CD14-positive monocyte (primary cell): ENCODE measurements at regions not wholly inside any gene's neighbourhood (a gene's known extent, or its start where the extent isn't known, plus 50 kb on each side); places are given as distances from the start of the nearest gene placed in this dataset.

Source experiments
- DNase-seq, 3 donors: peaks; one replicate each; pipeline ENCODE4 v3.0.0-alpha.2; 2011 to 2022
- H2AFZ ChIP-seq: 2 replicates; pipeline ENCODE4 v1.6.0; 2012; ENCODE audit warnings: mild to moderate bottlenecking, low read depth, low read length, inconsistent platforms; ENCODE audit not compliant: insufficient read depth, poor library complexity, severe bottlenecking
- H3K27ac ChIP-seq, 2 donors: 1 replicate in 1 of 2; 2 replicates in 1 of 2; pipeline ENCODE4 v1.5.1; 2012 to 2013; ENCODE audit warnings: low read length in 2 of 2, control low read depth in 1 of 2, inconsistent platforms in 1 of 2, low read depth in 1 of 2, mild to moderate bottlenecking in 1 of 2
- H3K27me3 ChIP-seq, 2 donors: one replicate each; pipeline versions ENCODE4 v1.6.0 to v1.6.1; 2011 to 2013; ENCODE audit warnings: low read length in 2 of 2; ENCODE audit not compliant: control insufficient read depth in 2 of 2, insufficient read depth in 2 of 2
- H3K36me3 ChIP-seq, 2 donors: replicated peaks in 1 of 2; 1 replicate in 1 of 2; 2 replicates in 1 of 2; pipeline versions ENCODE4 v1.5.1 to v1.6.1; 2012 to 2013; ENCODE audit warnings: low read length in 2 of 2, control low read depth in 1 of 2, inconsistent platforms in 1 of 2, mild to moderate bottlenecking in 1 of 2; ENCODE audit not compliant: insufficient read depth in 2 of 2, control insufficient read depth in 1 of 2
- H3K4me1 ChIP-seq, 2 donors: 1 replicate in 1 of 2; 2 replicates in 1 of 2; pipeline versions ENCODE4 v1.5.1 to v1.6.1; 2012 to 2013; ENCODE audit warnings: low read length in 2 of 2, control low read depth in 1 of 2, inconsistent platforms in 1 of 2, mild to moderate bottlenecking in 1 of 2, moderate library complexity in 1 of 2; ENCODE audit not compliant: insufficient read depth in 2 of 2, control insufficient read depth in 1 of 2
- H3K4me2 ChIP-seq: replicated peaks from 2 replicates; pipeline ENCODE3; 2012; ENCODE audit warnings: low read length, moderate library complexity, mild to moderate bottlenecking; ENCODE audit not compliant: poor library complexity, severe bottlenecking; ENCODE audit errors: extremely low read depth
- H3K4me3 ChIP-seq, 3 experiments: fragments of 200-600 bp in 1 of 3; sonication (generic) in 1 of 3; replicated peaks in 1 of 3; 1 replicate in 2 of 3; 2 replicates in 1 of 3; pipeline ENCODE4 v1.5.1; 2011 to 2013; ENCODE audit warnings: low read length in 3 of 3, mild to moderate bottlenecking in 3 of 3, control low read depth in 2 of 3, low read depth in 2 of 3, inconsistent platforms in 1 of 3, moderate library complexity in 1 of 3
- H3K79me2 ChIP-seq: 2 replicates; pipeline ENCODE4 v1.6.0; 2012; ENCODE audit warnings: mild to moderate bottlenecking, control low read depth, inconsistent platforms, low read length, moderate library complexity; ENCODE audit not compliant: insufficient read depth
- H3K9ac ChIP-seq: 2 replicates; pipeline ENCODE4 v1.6.0; 2017; ENCODE audit warnings: low read length, mild to moderate bottlenecking; ENCODE audit not compliant: insufficient read depth, poor library complexity, severe bottlenecking
- H3K9me3 ChIP-seq, 2 donors: replicated peaks in 1 of 2; 1 replicate in 1 of 2; 2 replicates in 1 of 2; pipeline versions ENCODE4 v1.5.1 to v1.6.1; 2012 to 2013; ENCODE audit warnings: low read length in 2 of 2, control low read depth in 1 of 2; ENCODE audit not compliant: control insufficient read depth in 1 of 2, insufficient read depth in 1 of 2
- H4K20me1 ChIP-seq: 2 replicates; pipeline ENCODE4 v1.6.0; 2012; ENCODE audit warnings: mild to moderate bottlenecking, low read length, control low read depth, moderate library complexity; ENCODE audit not compliant: insufficient read depth
- H3K27ac Mint-ChIP-seq, 7 donors: one replicate each; pipeline ENCODE4 v1.8.0; 2020; ENCODE audit warnings: mild to moderate bottlenecking in 7 of 7, mixed read lengths in 7 of 7, moderate library complexity in 6 of 7, inconsistent platforms in 2 of 7
- H3K27me3 Mint-ChIP-seq, 3 donors: one replicate each; pipeline ENCODE4 v1.8.0; 2021 to 2022; ENCODE audit warnings: low read depth in 3 of 3, mild to moderate bottlenecking in 3 of 3, mixed read lengths in 3 of 3, moderate library complexity in 3 of 3, inconsistent platforms in 1 of 3
- H3K36me3 Mint-ChIP-seq, 2 donors: one replicate each; pipeline ENCODE4 v1.8.0; 2020; ENCODE audit warnings: mixed read lengths in 2 of 2, inconsistent platforms in 1 of 2, mild to moderate bottlenecking in 1 of 2
- H3K4me1 Mint-ChIP-seq: one replicate; pipeline ENCODE4 v1.8.0; 2020; ENCODE audit warnings: mild to moderate bottlenecking, mixed read lengths
- H3K4me3 Mint-ChIP-seq, 2 donors: one replicate each; pipeline ENCODE4 v1.8.0; 2020; ENCODE audit warnings: mild to moderate bottlenecking in 2 of 2, mixed read lengths in 2 of 2, moderate library complexity in 1 of 2
- H3K9me3 Mint-ChIP-seq, 7 donors: one replicate each; pipeline ENCODE4 v1.8.0; 2020 to 2022; ENCODE audit warnings: mixed read lengths in 7 of 7, mild to moderate bottlenecking in 6 of 7, moderate library complexity in 6 of 7, inconsistent platforms in 2 of 7
- CTCF ChIP-seq: fragments of 200-600 bp; IDR thresholded peaks from one replicate; pipeline ENCODE4 v1.8.0; 2022; ENCODE audit warnings: antibody characterized with exemption, mild to moderate bottlenecking
- WGBS: methylation state at CpG from one replicate; pipeline ENCODE4 v1.1.5; 2013; ENCODE audit warnings: missing lambda C conversion rate; ENCODE audit not compliant: insufficient coverage; 5-methylcytosine and 5-hydroxymethylcytosine counted together
- intact Hi-C, 2 donors: fragments of 100-400 bp; cut with micrococcal nuclease; formaldehyde crosslinking; loops; one replicate each; pipeline versions ENCODE4 v1.15.0 to v1.15.1; 2023

- peaks cover 0 to 9% of the 10 kb centered on the region in 2 donors for H3K9me3 ChIP-seq
- Mint-ChIP-seq H3K36me3 (peaks cover 0 to 4% of the 10 kb centered on the region in 2 donors), H3K4me3 (peak overlapping the region; percentile 49 to 84), H3K27me3 (peaks cover 54 to 67% (median 65%) of the 10 kb centered on the region in 3 donors), H3K27ac (no peak overlapping the region), H3K9me3 (peaks cover 5 to 14% (median 11%) of the 10 kb centered on the region in 7 donors), H3K4me1 (peaks cover 11% of the 10 kb centered on the region)
- H3K4me3 ChIP-seq = no peak overlapping the region
- H3K4me2 ChIP-seq = peak overlapping the region; percentile 19
- H4K20me1 ChIP-seq = no peaks in the 10 kb centered on the region
- no peak overlapping the region for H3K27ac ChIP-seq
- peaks cover 23 to 62% of the 10 kb centered on the region in 2 donors for H3K27me3 ChIP-seq
- 6% methylated on average over 147 of the region's 147 CpGs for WGBS
- intact Hi-C loops = loop anchor here in 1 of 2 donors (10.0 kb wide), 1 partner anchor 89 kb away; no protein-coding TSS in a partner anchor
- H3K4me1 ChIP-seq = peaks cover 1 to 4% of the 10 kb centered on the region in 2 donors
- TF ChIP-seq CTCF = no peak
- no peak for DNase-seq
- no peaks in the 10 kb centered on the region for H3K79me2 ChIP-seq
- H3K9ac ChIP-seq = no peak overlapping the region
- H2AFZ ChIP-seq = no peak overlapping the region
- no peaks in the 10 kb centered on the region for H3K36me3 ChIP-seq
Measured at GRCh38 chr15:31483053-31483985, 156.7 kb downstream of the KLF13 start.

GRCh38 chr15:31483986-31484951 lies 157.6 kb downstream of the KLF13 start:
- Mint-ChIP-seq H3K27ac (no peak overlapping the region), H3K9me3 (peaks cover 5 to 14% (median 11%) of the 10 kb centered on the region in 7 donors), H3K4me3 (peak overlapping the region; percentile 54 to 88), H3K36me3 (peaks cover 0 to 4% of the 10 kb centered on the region in 2 donors), H3K27me3 (peaks cover 54 to 62% (median 59%) of the 10 kb centered on the region in 3 donors), H3K4me1 (peaks cover 20% of the 10 kb centered on the region)
- H3K4me1 ChIP-seq = peaks cover 10 to 13% of the 10 kb centered on the region in 2 donors
- no peak overlapping the region for H3K9ac ChIP-seq
- H3K27ac ChIP-seq = no peak overlapping the region
- no peak overlapping the region for H3K4me2 ChIP-seq
- DNase-seq = no peak
- H4K20me1 ChIP-seq = peaks cover 3% of the 10 kb centered on the region
- no peak for TF ChIP-seq CTCF
- 60% methylated on average over 98 of the region's 100 CpGs for WGBS
- H2AFZ ChIP-seq = no peak overlapping the region
- no peaks in the 10 kb centered on the region for H3K36me3 ChIP-seq
- intact Hi-C loops = loop anchor here in 1 of 2 donors (10.0 kb wide), 1 partner anchor 89 kb away; no protein-coding TSS in a partner anchor
- H3K4me3 ChIP-seq = no peak overlapping the region
- no peaks in the 10 kb centered on the region for H3K79me2 ChIP-seq
- peaks cover 0 to 9% of the 10 kb centered on the region in 2 donors for H3K9me3 ChIP-seq
- H3K27me3 ChIP-seq = peaks cover 23 to 62% of the 10 kb centered on the region in 2 donors
